Mesothelial cell of epicardium (in vitro differentiated cells): ENCODE measurements at regions not wholly inside any gene's neighbourhood (a gene's known extent, or its start where the extent isn't known, plus 50 kb on each side); places are given as distances from the start of the nearest gene placed in this dataset.

Experiments used
- DNase-seq, 2 experiments: peaks; one replicate each; pipeline ENCODE4 v3.0.0; 2021; ENCODE audit warnings: low spot score in 2 of 2; ENCODE audit not compliant: unreplicated experiment in 2 of 2
- H3K27ac Mint-ChIP-seq: 2 replicates; pipeline ENCODE4 v1.8.0; 2021; ENCODE audit warnings: mixed read lengths
- H3K27me3 Mint-ChIP-seq: 2 replicates; pipeline ENCODE4 v1.8.0; 2021; ENCODE audit warnings: low read depth, mixed read lengths
- H3K36me3 Mint-ChIP-seq: 2 replicates; pipeline ENCODE4 v1.8.0; 2021; ENCODE audit warnings: mixed read lengths
- H3K4me1 Mint-ChIP-seq: 2 replicates; pipeline ENCODE4 v1.8.0; 2021; ENCODE audit warnings: mixed read lengths
- H3K4me3 Mint-ChIP-seq: 2 replicates; pipeline ENCODE4 v1.8.0; 2021; ENCODE audit warnings: mild to moderate bottlenecking, moderate library complexity, mixed read lengths
- H3K9me3 Mint-ChIP-seq: 2 replicates; pipeline ENCODE4 v1.8.0; 2021; ENCODE audit warnings: mixed read lengths
- TF ChIP-seq, protein P1 (sequence below): fragments of 200-600 bp; sonication (generic); IDR thresholded peaks from one replicate; pipeline ENCODE4 v1.5.0; 2021; ENCODE audit warnings: antibody characterized with exemption; ENCODE audit not compliant: unreplicated experiment

DNA sequence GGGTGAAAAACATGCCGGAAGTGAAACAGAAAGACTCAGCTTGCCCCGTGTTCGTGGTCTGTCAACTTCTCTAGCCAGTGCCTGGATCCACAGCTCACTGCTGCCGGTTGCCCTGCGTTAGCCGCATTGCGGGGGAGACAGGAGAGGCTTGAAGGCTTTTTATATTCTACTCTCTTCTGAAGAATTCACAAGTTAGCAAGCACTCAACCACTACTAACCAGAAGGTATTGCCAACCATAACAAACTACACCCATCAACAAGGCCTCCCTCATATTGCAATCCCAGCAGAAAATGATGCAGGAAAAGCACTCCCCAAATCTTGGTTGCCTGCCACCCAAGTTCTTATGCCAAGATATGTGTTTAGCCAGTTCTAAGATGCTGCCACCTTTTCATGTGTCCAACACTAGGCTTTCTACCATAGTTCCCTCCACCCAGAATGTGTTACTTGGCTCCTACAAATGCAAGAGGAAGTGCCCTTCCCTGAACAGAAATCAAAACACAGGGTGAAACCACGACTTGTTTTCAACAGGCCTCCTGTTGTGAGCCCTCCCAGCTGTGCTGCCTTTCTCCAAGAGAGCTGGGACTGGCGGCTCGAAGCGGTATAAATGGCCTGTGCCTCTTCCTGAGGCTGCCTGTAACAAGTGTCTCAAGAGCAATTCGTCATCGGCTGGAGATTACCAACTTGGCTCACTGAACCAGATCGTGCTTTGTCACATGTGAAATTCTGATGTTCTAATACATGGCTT, 129.0 kb downstream of the SNX18 start:
- Mint-ChIP-seq H3K4me3 (no peak overlapping the region), H3K27me3 (no peaks in the 10 kb centered on the region), H3K4me1 (peaks cover 25% of the 10 kb centered on the region), H3K9me3 (peaks cover 6% of the 10 kb centered on the region), H3K36me3 (no peaks in the 10 kb centered on the region), H3K27ac (peak overlapping the region; percentile 69)
- no peak for DNase-seq
- TF ChIP-seq, protein P1, sequence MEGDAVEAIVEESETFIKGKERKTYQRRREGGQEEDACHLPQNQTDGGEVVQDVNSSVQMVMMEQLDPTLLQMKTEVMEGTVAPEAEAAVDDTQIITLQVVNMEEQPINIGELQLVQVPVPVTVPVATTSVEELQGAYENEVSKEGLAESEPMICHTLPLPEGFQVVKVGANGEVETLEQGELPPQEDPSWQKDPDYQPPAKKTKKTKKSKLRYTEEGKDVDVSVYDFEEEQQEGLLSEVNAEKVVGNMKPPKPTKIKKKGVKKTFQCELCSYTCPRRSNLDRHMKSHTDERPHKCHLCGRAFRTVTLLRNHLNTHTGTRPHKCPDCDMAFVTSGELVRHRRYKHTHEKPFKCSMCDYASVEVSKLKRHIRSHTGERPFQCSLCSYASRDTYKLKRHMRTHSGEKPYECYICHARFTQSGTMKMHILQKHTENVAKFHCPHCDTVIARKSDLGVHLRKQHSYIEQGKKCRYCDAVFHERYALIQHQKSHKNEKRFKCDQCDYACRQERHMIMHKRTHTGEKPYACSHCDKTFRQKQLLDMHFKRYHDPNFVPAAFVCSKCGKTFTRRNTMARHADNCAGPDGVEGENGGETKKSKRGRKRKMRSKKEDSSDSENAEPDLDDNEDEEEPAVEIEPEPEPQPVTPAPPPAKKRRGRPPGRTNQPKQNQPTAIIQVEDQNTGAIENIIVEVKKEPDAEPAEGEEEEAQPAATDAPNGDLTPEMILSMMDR = no peak

DNA sequence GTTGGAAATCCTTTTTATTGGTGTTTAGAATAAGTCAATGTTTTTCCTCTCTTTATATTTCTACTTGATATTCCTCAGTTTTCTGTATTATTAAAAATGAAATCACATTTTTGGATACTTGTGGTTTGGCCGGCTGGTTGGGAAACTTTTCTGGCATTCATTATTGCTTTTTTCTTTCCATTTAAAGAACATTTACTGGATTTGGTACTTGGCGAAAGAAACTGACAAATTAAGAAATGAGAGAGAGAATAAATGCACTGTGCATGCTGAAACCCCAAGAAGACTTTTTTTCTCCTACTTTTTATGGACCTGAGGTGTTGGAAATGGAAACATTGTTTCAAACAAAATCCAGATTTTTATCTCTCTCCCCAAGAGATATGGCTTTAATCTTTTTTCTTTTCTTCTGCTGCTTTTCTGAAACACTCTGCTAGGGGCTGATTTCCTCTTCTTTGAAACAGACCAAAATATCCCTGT, 128.4 kb downstream of the SNX18 start:
- Mint-ChIP-seq H3K4me1 (peaks cover 28% of the 10 kb centered on the region), H3K27me3 (no peaks in the 10 kb centered on the region), H3K36me3 (no peaks in the 10 kb centered on the region), H3K27ac (peak overlapping the region; percentile 69), H3K9me3 (peaks cover 6% of the 10 kb centered on the region), H3K4me3 (no peak overlapping the region)
- DNase-seq = no peak
- TF ChIP-seq, protein P1 = no peak

DNA sequence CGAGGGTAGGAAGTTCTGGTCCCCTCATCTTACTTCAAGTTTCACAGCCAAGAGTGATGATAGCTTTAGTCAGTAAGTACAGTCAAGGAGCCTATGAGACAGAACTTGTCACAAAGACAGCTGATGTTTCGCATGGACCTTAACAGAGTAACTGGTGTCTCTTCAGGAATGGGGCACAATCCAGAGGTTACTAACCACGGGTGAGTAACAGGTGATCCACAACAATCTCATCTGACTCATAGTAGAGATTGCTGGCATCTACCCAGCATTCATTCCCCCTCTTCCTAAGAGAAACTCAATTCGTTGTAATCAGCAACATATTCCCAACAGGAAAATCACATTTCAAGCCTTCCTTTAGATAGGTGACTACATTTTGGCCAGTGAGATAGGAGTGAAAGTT, 126.7 kb downstream of the SNX18 start:
- TF ChIP-seq, protein P1 = no peak
- no peak for DNase-seq
- no peaks in the 10 kb centered on the region for H3K27me3 Mint-ChIP-seq

DNA sequence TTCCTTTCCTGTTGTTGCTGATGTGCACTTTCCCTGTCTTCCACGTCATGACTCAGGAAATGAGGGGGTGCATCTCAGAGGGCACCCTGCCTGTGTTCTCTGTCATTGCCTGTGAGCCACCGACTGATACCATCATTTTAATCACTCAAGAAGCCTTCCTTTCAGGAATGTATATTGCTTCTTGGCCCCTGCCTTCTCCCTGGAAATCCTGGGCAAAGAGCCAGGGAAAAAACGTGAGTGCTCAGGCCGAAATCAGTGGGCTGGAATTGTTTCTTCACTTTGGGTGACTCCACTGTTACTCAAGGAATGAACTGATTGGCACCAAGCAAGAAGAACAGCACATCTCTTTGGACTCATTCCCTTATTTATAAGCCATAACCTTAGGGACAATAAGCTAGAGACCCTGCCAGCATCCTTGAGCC, 126.1 kb downstream of the SNX18 start:
- H3K4me1 Mint-ChIP-seq = peaks cover 28% of the 10 kb centered on the region
- H3K4me3 Mint-ChIP-seq = no peak overlapping the region
- no peaks in the 10 kb centered on the region for H3K27me3 Mint-ChIP-seq
- peak in 1 of 2 experiments; percentile 48 for DNase-seq
- H3K27ac Mint-ChIP-seq = no peak overlapping the region
- peaks cover 6% of the 10 kb centered on the region for H3K9me3 Mint-ChIP-seq
- no peaks in the 10 kb centered on the region for H3K36me3 Mint-ChIP-seq
- TF ChIP-seq, protein P1 = no peak

More for the DNA sequence above, 126.7 kb downstream of the SNX18 start:
- H3K27ac Mint-ChIP-seq = no peak overlapping the region
- no peaks in the 10 kb centered on the region for H3K36me3 Mint-ChIP-seq
- peaks cover 28% of the 10 kb centered on the region for H3K4me1 Mint-ChIP-seq
- H3K9me3 Mint-ChIP-seq = peaks cover 6% of the 10 kb centered on the region
- no peak overlapping the region for H3K4me3 Mint-ChIP-seq

DNA sequence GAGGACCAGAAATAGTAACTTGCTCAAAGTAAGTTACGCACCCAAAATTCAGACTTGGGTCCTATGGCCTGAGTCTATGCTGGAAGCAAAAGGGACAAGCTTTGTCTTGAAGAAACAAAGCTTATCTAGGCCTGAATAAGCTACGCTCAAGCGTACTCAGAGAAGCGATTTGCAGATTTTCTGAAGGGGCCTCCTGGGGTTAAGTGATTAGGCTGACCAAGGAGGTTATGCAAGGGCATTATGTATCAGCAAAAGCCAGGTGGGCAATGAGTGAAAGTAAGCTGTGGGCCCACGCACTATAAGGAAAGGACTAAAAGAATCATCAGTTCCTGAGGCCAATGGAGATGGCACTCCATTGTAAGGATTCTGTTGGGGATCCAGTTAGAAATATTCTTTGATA, 122.1 kb downstream of the SNX18 start:
- no peak for DNase-seq
- Mint-ChIP-seq H3K36me3 (no peaks in the 10 kb centered on the region), H3K4me3 (no peak overlapping the region), H3K27me3 (no peaks in the 10 kb centered on the region), H3K4me1 (peaks cover 16% of the 10 kb centered on the region), H3K27ac (no peak overlapping the region), H3K9me3 (no peaks in the 10 kb centered on the region)
- TF ChIP-seq, protein P1 = no peak
